T-cell (primary cell): ENCODE measurements at regions not wholly inside any gene's neighbourhood (a gene's known extent, or its start where the extent isn't known, plus 50 kb on each side); places are given as distances from the start of the nearest gene placed in this dataset.
"Not testable (repeated sequence)": the region's sequence is repeated elsewhere in the genome, so short reads cannot be mapped to it uniquely, and the experiment has no call there.

ENCODE experiments used
- ATAC-seq, 4 experiments: fragments of 200-7000 bp in 3 of 4; fragments of 150-1000 bp in 1 of 4; cut with Tn5 transposase; replicated peaks in 1 of 4; 1 replicate in 3 of 4; 2 replicates in 1 of 4; pipeline ENCODE4 v1.10.0; 2021; ENCODE audit warnings: moderate library complexity in 3 of 4, mild to moderate bottlenecking in 2 of 4, moderate number of reproducible peaks in 1 of 4
- CTCF ChIA-PET, 2 donors: fragments of 300-600 bp; sonication (Branson Sonifier 250); formaldehyde crosslinking; loops; one replicate each; lab custom pipeline; 2022; ENCODE audit warnings: antibody characterized with exemption in 2 of 2; lab: Charles Lee
- POLR2A ChIA-PET, 2 donors: fragments of 300-600 bp; sonication (Branson Sonifier 250); formaldehyde crosslinking; loops; one replicate each; lab custom pipeline; 2022; ENCODE audit warnings: antibody characterized with exemption in 2 of 2; lab: Charles Lee
- DNase-seq, 35 experiments: peaks; one replicate each; pipeline versions ENCODE4 v3.0.0 to v3.0.0-alpha.2; 2013 to 2023
- H3K27ac ChIP-seq: one replicate; pipeline ENCODE4 v1.5.1; 2013; ENCODE audit warnings: low read length
- H3K27me3 ChIP-seq, 2 experiments: replicated peaks in 1 of 2; 1 replicate in 1 of 2; 2 replicates in 1 of 2; pipeline versions ENCODE4 v1.6.1 to v1.7.0; 2013; ENCODE audit warnings: low read length in 1 of 2, mixed read lengths in 1 of 2; ENCODE audit not compliant: control insufficient read depth in 2 of 2, insufficient read depth in 2 of 2; ENCODE audit errors: extremely low read depth in 1 of 2
- H3K36me3 ChIP-seq, 2 donors: 1 replicate in 1 of 2; 2 replicates in 1 of 2; pipeline versions ENCODE4 v1.6.1 to v1.7.0; 2013; ENCODE audit warnings: low read length in 1 of 2; ENCODE audit not compliant: control insufficient read depth in 2 of 2, insufficient read depth in 1 of 2; ENCODE audit errors: extremely low read depth in 1 of 2
- H3K4me1 ChIP-seq, 2 experiments: 1 replicate in 1 of 2; 2 replicates in 1 of 2; pipeline versions ENCODE4 v1.6.1 to v1.7.0; 2013; ENCODE audit warnings: low read length in 2 of 2, mixed read lengths in 1 of 2; ENCODE audit not compliant: insufficient read depth in 2 of 2, control insufficient read depth in 1 of 2; ENCODE audit errors: extremely low read depth in 1 of 2
- H3K4me3 ChIP-seq, 2 donors: 1 replicate in 1 of 2; 2 replicates in 1 of 2; pipeline versions ENCODE4 v1.5.1 to v1.7.0; 2013; ENCODE audit warnings: mild to moderate bottlenecking in 2 of 2, low read length in 1 of 2, moderate library complexity in 1 of 2; ENCODE audit not compliant: control insufficient read depth in 1 of 2; ENCODE audit errors: extremely low read depth in 1 of 2
- H3K9me3 ChIP-seq: 2 replicates; pipeline ENCODE4 v1.7.0; 2013
- H3K27ac Mint-ChIP-seq, 2 donors: one replicate each; pipeline ENCODE4 v1.8.0; 2020 to 2021; ENCODE audit warnings: mild to moderate bottlenecking in 2 of 2, mixed read lengths in 2 of 2
- H3K27me3 Mint-ChIP-seq, 2 donors: one replicate each; pipeline ENCODE4 v1.8.0; 2021 to 2022; ENCODE audit warnings: mixed read lengths in 2 of 2
- H3K36me3 Mint-ChIP-seq: one replicate; pipeline ENCODE4 v1.8.0; 2021; ENCODE audit warnings: mixed read lengths
- H3K4me1 Mint-ChIP-seq, 3 donors: one replicate each; pipeline ENCODE4 v1.8.0; 2020 to 2022; ENCODE audit warnings: mixed read lengths in 3 of 3, mild to moderate bottlenecking in 1 of 3
- H3K4me3 Mint-ChIP-seq, 3 donors: one replicate each; pipeline ENCODE4 v1.8.0; 2020 to 2022; ENCODE audit warnings: mild to moderate bottlenecking in 3 of 3, mixed read lengths in 3 of 3, moderate library complexity in 3 of 3
- H3K9me3 Mint-ChIP-seq, 3 donors: one replicate each; pipeline ENCODE4 v1.8.0; 2020 to 2022; ENCODE audit warnings: mixed read lengths in 3 of 3
- WGBS: methylation state at CpG from one replicate; pipeline ENCODE4 v1.1.5; 2013; ENCODE audit warnings: missing lambda C conversion rate; ENCODE audit not compliant: insufficient coverage; 5-methylcytosine and 5-hydroxymethylcytosine counted together

- H3K27ac Mint-ChIP-seq, H3K36me3 Mint-ChIP-seq, ATAC-seq, H3K27me3 ChIP-seq, CTCF ChIA-PET, DNase-seq, H3K36me3 ChIP-seq, H3K4me1 ChIP-seq, POLR2A ChIA-PET, H3K27me3 Mint-ChIP-seq, H3K9me3 ChIP-seq, H3K27ac ChIP-seq, H3K4me1 Mint-ChIP-seq, H3K4me3 Mint-ChIP-seq, H3K9me3 Mint-ChIP-seq, H3K4me3 ChIP-seq: not testable (repeated sequence)
Observed at GRCh38 chr5:101040002-101040401, 136.9 kb upstream of the ST8SIA4 start.

GRCh38 chr5:101036778-101037177 is 133.7 kb upstream of the ST8SIA4 start:
- Mint-ChIP-seq H3K4me1 (no peaks in the 10 kb centered on the region), H3K27me3 (peaks cover 0 to 3% of the 10 kb centered on the region in 2 donors), H3K27ac (no peak overlapping the region), H3K4me3 (no peak overlapping the region), H3K36me3 (no peaks in the 10 kb centered on the region), H3K9me3 (peaks cover 0 to 11% (median 5%) of the 10 kb centered on the region in 3 donors)
- POLR2A ChIA-PET, result no interaction called here
- 78% methylated on average over 4 of the region's 4 CpGs for WGBS
- H3K36me3 ChIP-seq, result no peaks in the 10 kb centered on the region
- no peak overlapping the region for H3K4me3 ChIP-seq
- DNase-seq, result no peak
- H3K27ac ChIP-seq, result no peak overlapping the region
- ATAC-seq, result no peak
- H3K4me1 ChIP-seq, result no peaks in the 10 kb centered on the region
- H3K27me3 ChIP-seq, result no peaks in the 10 kb centered on the region
- CTCF ChIA-PET, result no interaction called here
- H3K9me3 ChIP-seq, result no peaks in the 10 kb centered on the region

- peaks cover 0 to 3% of the 10 kb centered on the region in 2 donors for H3K27me3 Mint-ChIP-seq
- WGBS, result no CpG with 5 or more reads among the region's 3 CpGs
- H3K27me3 ChIP-seq, result no peaks in the 10 kb centered on the region
- H3K4me3 ChIP-seq, result no peak overlapping the region
- no peak for ATAC-seq
- H3K4me3 Mint-ChIP-seq, result no peak overlapping the region
- H3K4me1 ChIP-seq, result no peaks in the 10 kb centered on the region
- no peak overlapping the region for H3K27ac ChIP-seq
- DNase-seq, result no peak
- ChIA-PET POLR2A (no interaction called here), CTCF (no interaction called here)
- peaks cover 0 to 11% (median 5%) of the 10 kb centered on the region in 3 donors for H3K9me3 Mint-ChIP-seq
- H3K36me3 Mint-ChIP-seq, result no peaks in the 10 kb centered on the region
- H3K27ac Mint-ChIP-seq, result no peak overlapping the region
- no peaks in the 10 kb centered on the region for H3K9me3 ChIP-seq
- no peaks in the 10 kb centered on the region for H3K36me3 ChIP-seq
- no peaks in the 10 kb centered on the region for H3K4me1 Mint-ChIP-seq
Observed at GRCh38 chr5:101035425-101035824, 132.3 kb upstream of the ST8SIA4 start.

- Histone ChIP-seq H3K4me1 (no peaks in the 10 kb centered on the region), H3K4me3 (no peak overlapping the region), H3K9me3 (no peaks in the 10 kb centered on the region), H3K27ac (no peak overlapping the region), H3K27me3 (no peaks in the 10 kb centered on the region), H3K36me3 (no peaks in the 10 kb centered on the region)
- CTCF ChIA-PET, result no interaction called here
- ATAC-seq (no peak), DNase-seq (no peak)
- Mint-ChIP-seq H3K36me3 (no peaks in the 10 kb centered on the region), H3K9me3 (no peaks in the 10 kb centered on the region), H3K4me3 (no peak overlapping the region), H3K27me3 (peaks cover 0 to 5% of the 10 kb centered on the region in 2 donors), H3K27ac (no peak overlapping the region), H3K4me1 (no peaks in the 10 kb centered on the region)
- POLR2A ChIA-PET, result no interaction called here
- no CpG with 5 or more reads among the region's 2 CpGs for WGBS
Observed at GRCh38 chr5:101024299-101024698, 121.2 kb upstream of the ST8SIA4 start.

- H3K27me3 Mint-ChIP-seq, result peaks cover 0 to 4% of the 10 kb centered on the region in 2 donors
- no peak overlapping the region for H3K4me3 Mint-ChIP-seq
- no peaks in the 10 kb centered on the region for H3K9me3 Mint-ChIP-seq
- DNase-seq (no peak), ATAC-seq (no peak)
- H3K4me3 ChIP-seq, result no peak overlapping the region
- POLR2A ChIA-PET, result no interaction called here
- H3K27ac Mint-ChIP-seq, result no peak overlapping the region
- no peaks in the 10 kb centered on the region for H3K27me3 ChIP-seq
- no peak overlapping the region for H3K27ac ChIP-seq
- no CpG with 5 or more reads among the region's 1 CpG for WGBS
- no peaks in the 10 kb centered on the region for H3K9me3 ChIP-seq
- H3K4me1 ChIP-seq, result no peaks in the 10 kb centered on the region
- H3K36me3 ChIP-seq, result no peaks in the 10 kb centered on the region
- no peaks in the 10 kb centered on the region for H3K36me3 Mint-ChIP-seq
- no peaks in the 10 kb centered on the region for H3K4me1 Mint-ChIP-seq
- CTCF ChIA-PET, result no interaction called here
Observed at GRCh38 chr5:101018299-101018698, 115.2 kb upstream of the ST8SIA4 start.

- H3K36me3 Mint-ChIP-seq, result no peaks in the 10 kb centered on the region
- ChIA-PET CTCF (no interaction called here), POLR2A (interaction anchor here in 1 of 2 donors (0.6 kb wide), 1 partner anchor 582 kb away, joined by 3 read pairs; no protein-coding TSS in a partner anchor)
- Histone ChIP-seq H3K27ac (no peak overlapping the region), H3K9me3 (no peaks in the 10 kb centered on the region), H3K4me1 (no peaks in the 10 kb centered on the region), H3K36me3 (no peaks in the 10 kb centered on the region), H3K27me3 (no peaks in the 10 kb centered on the region), H3K4me3 (no peak overlapping the region)
- DNase-seq (peak in 1 of 35 experiments; percentile 18), ATAC-seq (no peak)
- no CpG with 5 or more reads among the region's 2 CpGs for WGBS
- H3K4me3 Mint-ChIP-seq, result no peak overlapping the region
- H3K27ac Mint-ChIP-seq, result no peak overlapping the region
- H3K9me3 Mint-ChIP-seq, result no peaks in the 10 kb centered on the region
- H3K27me3 Mint-ChIP-seq, result no peaks in the 10 kb centered on the region
- no peaks in the 10 kb centered on the region for H3K4me1 Mint-ChIP-seq
Observed at GRCh38 chr5:101012880-101013279, 109.8 kb upstream of the ST8SIA4 start.
